ENCODE measurements at regions not wholly inside any gene's neighbourhood (a gene's known extent, or its start where the extent isn't known, plus 50 kb on each side); places are given as distances from the start of the nearest gene placed in this dataset.
"Not testable (repeated sequence)": the region's sequence is repeated elsewhere in the genome, so short reads cannot be mapped to it uniquely, and the experiment has no call there.

DNA sequence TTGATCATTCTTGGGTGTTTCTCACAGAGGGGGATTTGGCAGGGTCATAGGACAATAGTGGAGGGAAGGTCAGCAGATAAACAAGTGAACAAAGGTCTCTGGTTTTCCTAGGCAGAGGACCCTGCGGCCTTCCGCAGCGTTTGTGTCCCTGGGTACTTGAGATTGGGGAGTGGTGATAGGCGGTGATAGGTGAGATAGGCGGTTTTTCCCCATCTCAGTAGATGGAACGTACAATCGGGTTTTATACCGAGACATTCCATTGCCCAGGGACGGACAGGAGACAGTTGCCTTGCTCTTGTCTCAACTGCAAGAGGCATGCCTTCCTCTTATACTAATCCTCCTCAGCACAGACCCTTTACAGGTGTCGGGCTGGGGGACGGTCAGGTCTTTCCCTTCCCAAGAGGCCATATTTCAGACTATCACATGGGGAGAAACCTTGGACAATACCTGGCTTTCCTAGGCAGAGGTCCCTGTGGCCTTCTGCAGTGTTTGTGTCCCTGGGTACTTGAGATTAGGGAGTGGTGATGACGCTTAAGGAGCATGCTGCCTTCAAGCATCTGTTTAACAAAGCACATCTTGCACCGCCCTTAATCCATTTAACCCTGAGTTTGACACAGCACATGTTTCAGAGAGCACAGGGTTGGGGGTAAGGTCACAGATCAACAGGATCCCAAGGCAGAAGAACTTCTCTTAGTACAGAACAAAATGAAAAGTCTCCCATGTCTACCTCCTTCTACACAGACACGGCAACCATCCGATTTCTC, 86.2 kb downstream of the OR2B2 start:
- DNase-seq, result not testable (repeated sequence)

DNA sequence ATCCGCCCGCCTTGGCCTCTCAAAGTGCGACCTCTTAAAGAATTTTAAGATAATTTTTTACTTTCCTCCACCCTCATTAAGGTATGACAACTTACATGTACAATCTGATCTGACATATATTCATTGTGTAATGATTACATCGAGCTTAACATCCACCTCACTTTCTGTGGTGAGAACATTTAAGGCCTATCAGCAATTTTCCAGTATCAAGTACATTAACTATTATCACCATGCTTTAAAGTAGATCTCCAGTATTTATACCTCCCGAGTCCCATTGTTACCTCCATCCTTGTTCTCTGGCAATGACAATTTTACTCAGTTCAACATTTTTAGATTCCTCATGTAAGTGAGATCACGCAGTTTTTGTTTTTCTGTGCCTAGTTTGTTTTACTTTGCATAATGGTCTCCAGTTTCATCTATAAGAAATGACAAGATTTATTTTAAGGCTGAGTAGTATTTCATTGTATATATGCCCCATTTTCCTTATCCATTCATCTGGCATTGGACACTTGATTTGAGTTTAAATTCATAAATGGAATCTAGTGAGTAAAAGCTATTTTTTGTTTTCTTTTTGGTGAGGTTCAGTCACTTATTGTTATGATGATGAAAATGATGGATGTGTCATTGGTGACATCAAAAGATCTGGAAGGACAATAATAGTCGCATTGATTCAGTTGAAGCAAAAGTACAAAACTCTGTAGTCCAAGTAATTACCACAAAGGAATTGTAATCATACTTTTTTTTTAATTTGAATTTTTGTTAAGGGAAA, 87.0 kb downstream of the OR2B2 start:
- DNase-seq, result peak; percentile 42

DNA sequence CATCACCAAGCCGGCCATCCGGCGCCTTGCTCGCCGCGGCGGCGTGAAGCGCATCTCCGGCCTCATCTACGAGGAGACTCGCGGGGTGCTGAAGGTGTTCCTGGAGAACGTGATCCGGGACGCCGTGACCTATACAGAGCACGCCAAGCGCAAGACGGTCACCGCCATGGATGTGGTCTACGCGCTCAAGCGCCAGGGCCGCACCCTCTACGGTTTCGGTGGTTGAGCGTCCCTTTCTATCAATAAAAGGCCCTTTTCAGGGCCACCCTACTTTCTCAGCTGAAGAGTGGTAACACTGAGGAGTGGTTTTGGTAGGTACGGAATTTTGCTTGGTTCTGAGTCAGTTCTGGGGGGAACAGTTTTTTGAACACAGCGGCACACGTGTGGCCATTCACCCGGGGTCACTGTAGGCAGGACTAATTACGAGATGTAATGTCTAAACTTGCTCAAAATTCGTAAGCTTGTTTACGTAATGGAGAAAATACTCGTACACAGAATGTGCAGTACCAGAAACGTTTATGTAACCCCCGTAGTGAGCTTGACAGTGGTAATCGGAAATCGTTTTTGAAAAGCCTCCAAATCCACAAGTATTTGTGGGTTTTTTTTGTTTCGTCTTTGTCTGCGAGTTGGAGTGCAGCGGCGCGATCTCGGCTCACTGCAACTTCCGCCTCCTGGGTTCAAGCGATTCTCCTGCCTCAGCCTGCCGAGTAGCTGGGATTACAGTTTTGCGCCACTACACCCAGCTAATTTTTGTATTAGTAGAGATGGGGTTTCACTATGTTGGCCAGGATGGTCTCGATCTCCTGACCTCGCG, 87.8 kb downstream of the OR2B2 start:
- DNase-seq, result peak; percentile 50

DNA sequence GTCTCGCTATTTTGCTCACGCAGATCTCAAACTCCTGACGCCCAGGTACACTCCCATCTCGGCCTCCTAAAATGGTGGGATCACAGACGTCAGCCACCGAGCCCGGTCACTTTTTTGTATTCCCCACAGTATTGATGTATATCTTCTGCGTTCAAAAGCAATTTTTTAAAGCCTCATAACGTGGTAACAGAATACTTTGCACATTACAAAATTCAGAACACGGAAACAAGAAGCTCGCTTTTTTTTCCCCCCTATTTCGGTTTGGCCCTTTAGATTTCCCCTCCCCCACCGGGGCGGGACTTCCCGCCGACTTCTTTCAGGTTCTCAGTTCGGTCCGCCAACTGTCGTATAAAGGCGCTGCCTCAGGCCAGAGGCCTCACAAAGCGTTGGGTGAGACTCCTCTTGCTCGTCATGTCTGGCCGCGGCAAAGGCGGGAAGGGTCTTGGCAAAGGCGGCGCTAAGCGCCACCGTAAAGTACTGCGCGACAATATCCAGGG, 88.4 kb downstream of the OR2B2 start:
- peak; percentile 38 for DNase-seq

DNA sequence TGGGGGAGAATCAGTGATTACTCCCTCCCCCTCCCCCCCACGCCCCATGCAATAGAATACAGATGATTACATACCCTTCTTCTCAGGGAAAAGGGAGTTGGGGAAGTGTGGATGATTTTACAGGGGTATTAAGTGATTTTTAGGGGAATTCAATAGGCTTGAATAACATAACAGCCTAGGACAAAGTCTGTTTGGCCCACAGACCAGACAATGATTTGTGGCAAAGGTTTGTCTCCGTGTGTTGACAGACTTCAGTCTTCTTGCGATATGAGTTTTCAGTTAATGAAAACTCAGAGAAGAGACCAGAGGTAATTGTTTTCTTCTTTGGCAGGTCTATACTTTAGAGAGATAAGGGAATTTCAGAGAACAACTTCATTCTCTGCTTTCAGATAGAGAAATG, 95.3 kb downstream of the OR2B2 start:
- no peak for DNase-seq

DNA sequence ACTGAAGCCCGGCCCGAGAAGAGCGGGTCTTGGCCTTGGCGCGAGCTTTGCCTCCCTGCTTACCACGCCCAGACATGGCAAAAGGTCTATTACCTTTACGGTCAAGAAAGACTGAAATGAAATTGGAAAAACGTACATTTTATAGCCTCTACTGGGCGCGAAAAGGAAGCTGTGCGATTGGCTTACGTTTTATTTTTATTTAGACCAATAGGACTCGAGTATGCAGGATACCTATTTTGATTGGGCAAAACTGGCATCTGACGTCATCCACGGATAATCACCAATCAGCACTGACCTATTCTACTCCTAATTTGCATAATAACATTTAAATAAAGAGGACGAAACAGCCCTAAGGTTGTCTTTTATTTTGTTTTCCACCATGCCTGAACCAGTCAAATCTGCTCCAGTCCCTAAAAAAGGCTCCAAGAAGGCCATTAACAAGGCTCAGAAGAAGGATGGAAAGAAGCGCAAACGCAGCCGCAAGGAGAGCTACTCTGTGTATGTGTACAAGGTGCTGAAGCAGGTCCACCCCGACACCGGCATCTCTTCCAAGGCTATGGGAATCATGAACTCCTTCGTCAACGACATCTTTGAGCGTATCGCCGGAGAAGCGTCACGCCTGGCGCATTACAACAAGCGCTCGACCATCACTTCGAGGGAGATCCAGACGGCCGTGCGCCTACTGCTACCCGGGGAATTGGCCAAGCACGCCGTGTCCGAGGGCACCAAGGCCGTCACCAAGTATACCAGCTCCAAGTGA, 97.4 kb downstream of the OR2B2 start:
- DNase-seq, result peak; percentile 85

DNA sequence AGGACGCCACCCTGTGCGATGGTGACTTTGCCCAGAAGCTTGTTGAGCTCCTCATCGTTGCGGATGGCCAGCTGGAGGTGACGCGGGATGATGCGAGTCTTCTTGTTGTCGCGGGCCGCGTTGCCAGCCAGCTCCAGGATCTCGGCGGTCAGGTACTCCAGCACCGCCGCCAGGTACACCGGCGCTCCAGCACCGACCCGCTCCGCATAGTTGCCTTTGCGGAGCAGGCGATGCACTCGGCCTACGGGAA, 97.9 kb downstream of the OR2B2 start:
- DNase-seq, result not testable (repeated sequence)

DNA sequence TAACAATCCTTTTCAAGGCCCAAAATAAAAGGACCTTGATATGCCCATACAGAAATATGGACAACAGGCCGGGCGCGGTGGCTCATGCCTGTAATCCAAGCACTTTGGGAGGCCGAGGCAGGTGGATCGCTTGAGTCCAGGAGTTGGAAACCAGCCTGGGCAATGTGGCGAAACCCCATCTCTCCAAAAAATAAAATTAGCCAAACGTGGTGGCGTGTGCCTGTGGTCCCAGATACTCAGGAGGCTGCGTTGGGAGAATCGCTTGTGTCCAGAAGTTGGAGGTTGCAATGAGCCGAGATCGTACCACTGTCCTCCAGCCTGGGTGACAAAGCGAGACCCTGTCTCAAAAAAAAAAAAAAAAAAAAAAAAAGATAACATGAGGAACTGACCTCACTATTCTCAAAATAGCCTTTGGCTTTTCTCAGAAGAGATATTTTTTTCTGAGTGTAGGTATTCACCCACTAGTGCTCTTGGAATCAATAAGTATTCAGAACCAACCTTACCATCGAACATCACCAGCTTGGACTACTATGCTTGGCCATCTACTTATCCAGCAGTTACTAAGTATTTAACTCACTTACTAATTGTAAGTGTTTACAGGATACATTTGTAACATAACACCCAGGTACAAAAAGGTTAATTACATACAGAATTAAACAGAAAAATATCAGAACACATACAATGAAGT, 99.2 kb downstream of the OR2B2 start:
- DNase-seq, result no peak

DNA sequence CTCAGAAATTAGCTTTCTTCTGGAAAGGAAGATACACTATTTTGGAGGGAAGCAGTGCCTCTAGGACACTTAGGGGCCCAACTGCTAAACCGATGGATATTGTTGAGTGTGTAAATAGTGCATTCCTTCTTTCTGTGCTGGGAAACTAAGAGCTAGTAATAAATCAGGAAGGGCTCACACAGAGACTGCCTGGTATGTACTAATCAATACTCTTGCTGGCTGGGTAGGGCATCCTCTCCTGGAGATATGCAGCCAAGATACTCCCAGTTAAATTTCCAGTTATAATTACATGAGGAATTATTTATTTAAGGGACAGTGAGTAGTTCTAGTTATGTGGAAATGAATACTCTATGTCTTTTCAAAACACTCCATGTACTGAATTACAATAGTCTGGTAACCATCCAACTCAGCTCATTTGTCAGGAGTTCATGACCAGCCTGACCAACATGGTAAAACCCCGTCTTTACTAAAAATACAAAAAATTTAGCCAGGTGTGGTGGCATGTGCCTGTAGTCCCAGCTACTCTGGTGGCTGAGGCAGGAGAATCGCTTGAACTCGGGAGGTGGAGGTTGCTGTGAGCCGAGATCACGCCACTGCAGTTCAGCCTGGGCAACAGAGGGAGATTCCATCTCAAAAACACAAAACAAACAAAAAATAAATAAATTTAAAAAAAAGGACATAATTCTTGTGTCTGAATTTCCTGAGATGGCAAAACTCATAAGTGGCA, 100.0 kb downstream of the OR2B2 start:
- DNase-seq, result no peak

DNA sequence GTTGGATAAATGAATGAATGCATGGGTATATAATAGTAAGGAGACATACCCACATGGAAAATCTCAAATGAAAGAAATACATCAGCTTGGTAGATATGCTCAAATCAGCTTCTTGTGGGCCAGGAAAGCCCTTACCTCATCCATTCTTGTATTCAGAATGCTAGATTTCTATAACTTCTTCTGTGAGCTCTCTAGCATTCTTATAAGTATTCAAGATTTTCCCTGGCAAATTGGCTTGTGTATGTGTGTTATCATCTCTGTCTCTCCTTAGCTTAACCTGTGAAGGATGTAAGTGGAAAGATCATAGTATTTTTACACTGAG, 100.8 kb downstream of the OR2B2 start:
- peak; percentile 38 for DNase-seq

DNA sequence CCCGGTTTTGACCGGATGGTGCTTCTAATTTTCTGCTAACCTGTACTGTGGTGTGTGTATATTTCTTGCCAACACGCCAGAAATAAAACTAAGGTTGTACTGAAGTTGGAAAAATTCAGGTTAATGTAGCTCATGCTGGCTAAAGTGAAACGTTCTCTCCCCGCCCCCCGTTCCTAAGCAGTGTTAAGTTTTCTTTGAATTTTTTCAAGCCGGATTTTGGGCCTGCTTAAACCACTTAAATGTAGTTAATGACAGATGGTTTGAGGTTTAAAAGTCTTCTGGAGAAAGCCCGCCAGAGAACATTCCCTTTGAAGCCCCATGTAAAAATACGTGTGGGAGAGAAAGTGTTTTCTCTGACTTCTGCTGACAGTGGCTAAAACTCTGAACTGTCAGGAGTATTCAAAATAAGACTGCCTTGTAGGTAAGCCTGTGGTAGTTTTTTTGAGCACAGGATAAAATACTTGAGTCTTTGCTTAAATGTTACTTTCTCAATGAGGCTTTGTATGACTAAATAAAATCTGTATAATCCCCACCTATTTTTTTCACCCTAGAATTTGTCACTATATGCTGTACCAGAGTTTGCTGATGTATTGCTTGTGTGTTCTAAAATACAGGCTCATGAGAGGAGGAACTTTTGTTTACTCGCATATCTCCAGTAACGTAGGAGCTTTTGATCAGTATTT, 101.3 kb downstream of the OR2B2 start:
- no peak for DNase-seq

DNA sequence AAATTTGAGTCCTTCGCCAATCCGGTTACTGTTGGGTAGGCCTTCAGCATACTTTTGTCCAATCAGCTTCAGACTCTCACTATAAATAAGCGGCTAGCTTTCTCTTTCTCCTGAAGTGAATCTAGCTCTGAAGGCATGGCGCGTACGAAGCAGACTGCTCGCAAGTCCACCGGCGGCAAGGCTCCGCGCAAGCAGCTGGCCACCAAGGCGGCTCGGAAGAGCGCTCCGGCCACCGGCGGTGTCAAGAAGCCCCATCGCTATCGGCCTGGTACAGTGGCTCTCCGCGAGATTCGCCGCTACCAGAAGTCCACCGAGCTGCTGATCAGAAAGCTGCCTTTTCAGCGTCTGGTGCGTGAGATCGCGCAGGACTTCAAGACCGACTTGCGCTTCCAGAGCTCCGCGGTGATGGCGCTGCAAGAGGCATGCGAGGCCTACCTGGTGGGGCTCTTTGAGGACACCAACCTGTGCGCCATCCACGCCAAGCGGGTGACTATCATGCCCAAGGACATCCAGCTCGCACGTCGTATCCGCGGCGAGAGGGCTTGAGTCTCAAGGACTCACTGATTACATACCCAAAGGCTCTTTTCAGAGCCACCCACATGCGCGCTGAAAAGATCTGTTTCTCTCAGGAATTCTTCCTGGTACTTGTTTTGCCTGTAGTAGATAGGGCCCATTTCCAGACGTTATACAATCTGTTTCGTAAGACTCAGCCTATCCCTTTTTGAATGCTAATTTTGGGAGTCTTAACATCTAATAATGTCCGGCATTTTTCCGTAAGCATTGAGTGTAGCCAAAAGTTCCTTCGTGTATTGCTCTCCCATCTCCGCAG, 102.0 kb downstream of the OR2B2 start:
- peak; percentile 86 for DNase-seq

DNA sequence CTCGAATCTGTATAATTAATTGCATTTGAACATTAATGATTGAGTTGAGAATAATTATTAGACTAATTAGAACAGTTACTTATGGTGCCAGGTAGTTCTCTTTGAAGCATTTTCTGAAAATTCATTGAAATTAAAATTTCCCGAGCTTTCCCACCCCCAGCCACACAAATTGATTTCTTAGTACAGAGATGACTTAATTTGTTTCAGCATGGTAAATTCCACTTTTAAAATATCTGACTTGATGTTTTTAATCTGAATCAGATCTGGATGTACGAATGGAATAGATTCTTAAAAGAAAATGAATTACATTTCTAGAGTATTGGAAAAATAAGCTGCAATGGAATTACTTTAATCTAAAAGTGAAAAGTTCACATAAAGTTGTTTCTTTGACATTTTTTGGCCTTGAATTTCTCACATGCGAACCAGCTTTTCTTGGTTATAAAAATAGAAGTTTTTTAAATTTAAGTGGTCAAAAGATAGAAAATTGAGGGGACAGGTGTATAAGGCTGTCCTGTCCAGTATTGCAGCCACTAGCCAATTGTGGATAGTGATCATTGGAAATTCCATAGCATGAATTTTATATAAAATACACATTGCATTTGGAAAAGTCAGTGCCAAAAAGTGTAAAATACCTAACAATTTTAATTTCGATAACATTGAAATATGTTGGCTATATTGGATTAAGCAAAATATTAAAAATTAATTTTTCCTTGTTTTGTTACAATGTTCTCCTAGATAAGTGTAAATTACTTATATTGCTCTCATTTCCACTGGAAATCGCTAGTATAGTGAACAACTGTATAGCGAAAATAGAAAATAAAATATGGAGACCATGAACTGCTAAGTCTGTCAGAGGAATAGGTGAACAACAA, 102.9 kb downstream of the OR2B2 start:
- no peak for DNase-seq

DNA sequence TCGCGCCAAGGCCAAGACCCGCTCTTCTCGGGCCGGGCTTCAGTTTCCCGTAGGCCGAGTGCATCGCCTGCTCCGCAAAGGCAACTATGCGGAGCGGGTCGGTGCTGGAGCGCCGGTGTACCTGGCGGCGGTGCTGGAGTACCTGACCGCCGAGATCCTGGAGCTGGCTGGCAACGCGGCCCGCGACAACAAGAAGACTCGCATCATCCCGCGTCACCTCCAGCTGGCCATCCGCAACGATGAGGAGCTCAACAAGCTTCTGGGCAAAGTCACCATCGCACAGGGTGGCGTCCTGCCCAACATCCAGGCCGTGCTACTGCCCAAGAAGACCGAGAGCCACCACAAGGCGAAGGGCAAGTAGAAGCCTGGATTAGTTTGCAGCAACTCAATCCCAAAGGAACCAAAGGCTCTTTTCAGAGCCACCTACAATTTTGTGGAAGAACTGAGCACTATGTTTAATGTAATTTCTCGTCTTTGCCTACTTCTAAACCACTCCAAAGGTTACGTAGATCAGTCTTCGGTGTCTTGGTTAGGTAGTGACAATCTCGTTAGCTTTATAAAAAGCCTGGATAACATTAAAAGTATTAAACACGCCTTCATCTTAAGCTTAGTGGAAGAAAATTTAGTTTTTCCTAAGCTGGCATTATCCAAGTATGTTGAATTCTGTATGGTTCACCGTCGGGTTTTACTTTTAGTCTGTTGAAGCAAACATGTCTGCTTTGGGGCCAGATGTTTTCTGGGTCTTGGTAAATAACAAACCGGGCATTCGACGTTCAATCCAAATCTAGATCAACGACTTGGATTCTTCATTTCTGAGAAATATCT, 103.7 kb downstream of the OR2B2 start:
- DNase-seq, result peak; percentile 39

DNA sequence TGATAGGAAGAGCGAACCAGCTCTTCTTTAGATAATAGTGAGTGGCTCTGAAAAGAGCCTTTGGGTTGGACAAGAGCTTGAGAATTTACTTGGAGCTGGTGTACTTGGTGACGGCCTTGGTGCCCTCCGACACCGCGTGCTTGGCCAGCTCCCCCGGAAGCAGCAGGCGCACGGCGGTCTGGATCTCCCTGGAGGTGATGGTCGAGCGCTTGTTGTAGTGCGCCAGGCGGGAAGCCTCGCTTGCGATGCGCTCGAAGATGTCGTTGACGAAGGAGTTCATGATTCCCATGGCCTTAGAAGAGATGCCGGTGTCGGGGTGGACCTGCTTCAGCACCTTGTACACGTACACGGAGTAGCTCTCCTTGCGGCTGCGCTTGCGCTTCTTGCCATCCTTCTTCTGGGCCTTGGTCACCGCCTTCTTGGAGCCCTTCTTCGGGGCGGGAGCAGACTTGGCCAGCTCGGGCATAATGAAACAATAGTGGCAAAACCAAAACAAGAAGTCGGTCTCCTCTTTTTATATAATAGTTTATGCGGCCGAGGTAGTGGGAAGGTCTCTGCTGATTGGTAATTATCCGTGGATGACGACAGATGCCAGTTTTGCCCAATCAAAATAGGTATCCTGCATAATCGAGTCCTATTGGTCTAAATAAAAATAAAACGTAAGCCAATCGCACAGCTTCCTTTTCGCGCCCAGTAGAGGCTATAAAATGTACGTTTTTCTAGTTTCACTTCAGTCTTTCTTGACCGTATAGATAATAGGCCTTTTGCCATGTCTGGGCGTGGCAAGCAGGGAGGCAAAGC, 104.6 kb downstream of the OR2B2 start:
- DNase-seq, result peak; percentile 93

DNA sequence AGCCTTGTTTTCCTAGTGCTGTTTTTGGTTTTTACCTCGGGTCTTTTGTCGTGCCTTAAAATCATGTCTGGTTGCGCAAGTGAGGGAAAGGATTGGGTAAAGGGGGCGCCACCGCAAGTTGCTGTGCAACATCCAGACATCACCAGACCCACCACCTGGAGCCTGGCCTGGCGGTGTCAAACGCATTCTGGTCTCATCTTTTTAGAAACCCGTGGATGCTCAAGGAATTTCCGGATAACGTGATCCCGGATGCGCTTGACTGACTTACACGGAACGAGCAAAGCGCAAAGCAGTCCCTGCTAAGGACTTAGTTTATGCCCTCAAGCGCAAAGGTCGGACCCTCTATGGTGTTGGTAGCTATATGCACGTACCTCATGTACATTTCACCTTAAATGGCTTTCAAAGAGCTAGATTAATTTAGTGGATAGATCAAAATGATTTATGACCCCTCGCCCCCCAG, 105.2 kb downstream of the OR2B2 start:
- DNase-seq, result peak; percentile 33

DNA sequence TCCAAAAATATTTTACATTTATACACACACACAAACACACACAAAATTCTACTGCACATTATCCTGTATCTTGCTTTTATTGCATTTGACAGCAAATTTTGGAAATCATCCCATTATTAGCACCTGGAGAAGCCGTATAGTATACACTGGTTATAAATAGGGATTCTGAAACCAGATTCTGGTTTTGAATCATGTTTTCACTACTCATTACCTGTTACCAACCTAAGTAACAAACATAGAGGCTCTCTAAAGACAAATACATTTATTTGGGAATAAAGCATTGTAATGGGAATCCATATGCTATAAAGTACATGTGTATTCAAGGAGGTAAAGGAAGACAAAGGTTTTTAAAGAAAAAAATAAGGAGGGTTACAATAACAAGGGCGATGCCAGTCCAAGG, 106.8 kb downstream of the OR2B2 start:
- no peak for DNase-seq
